Thyroid gland (tissue), 4 donors: ENCODE measurements at regions not wholly inside any gene's neighbourhood (a gene's known extent, or its start where the extent isn't known, plus 50 kb on each side); places are given as distances from the start of the nearest gene placed in this dataset.

Experiments used
- DNase-seq, 2 donors: peaks; one replicate each; pipeline ENCODE4 v3.0.0-alpha.2; 2019
- H3K27ac ChIP-seq, 3 donors: fragments of 200-600 bp; sonication (generic); 1 replicate in 2 of 3; 2 replicates in 1 of 3; pipeline ENCODE4 v1.5.1; 2016 to 2019; ENCODE audit warnings: mild to moderate bottlenecking in 1 of 3, moderate library complexity in 1 of 3
- H3K27me3 ChIP-seq: fragments of 200-600 bp; sonication (generic); one replicate; pipeline ENCODE4 v1.5.1; 2019
- H3K36me3 ChIP-seq, 2 donors: fragments of 200-600 bp; sonication (generic); one replicate each; pipeline ENCODE4 v1.5.1; 2016 to 2019
- H3K4me1 ChIP-seq, 2 donors: fragments of 200-600 bp; sonication (generic); one replicate each; pipeline ENCODE4 v1.5.1; 2017 to 2019
- H3K4me3 ChIP-seq, 3 donors: fragments of 200-600 bp; sonication (generic); replicated peaks in 1 of 3; 1 replicate in 2 of 3; 2 replicates in 1 of 3; pipeline ENCODE4 v1.5.1; 2016; ENCODE audit warnings: mild to moderate bottlenecking in 1 of 3
- H3K9me3 ChIP-seq: fragments of 200-600 bp; sonication (generic); one replicate; pipeline ENCODE4 v1.5.1; 2017
- CTCF ChIP-seq, 6 experiments: fragments of 200-600 bp in 3 of 6; fragments of 450-650 bp in 3 of 6; sonication (generic) in 3 of 6; IDR thresholded peaks; one replicate each; pipeline ENCODE4 v1.5.1; 2016 to 2019; ENCODE audit warnings: antibody characterized with exemption in 6 of 6, mild to moderate bottlenecking in 2 of 6, inconsistent platforms in 1 of 6, moderate library complexity in 1 of 6
- POLR2A ChIP-seq, 2 donors: fragments of 450-650 bp; IDR thresholded peaks; one replicate each; pipeline ENCODE4 v1.6.1; 2017; ENCODE audit warnings: antibody characterized with exemption in 2 of 2, mild to moderate bottlenecking in 2 of 2, moderate library complexity in 1 of 2
- WGBS, 2 donors: methylation state at CpG; one replicate each; pipeline ENCODE4 v1.1.5; 2017; 5-methylcytosine and 5-hydroxymethylcytosine counted together
- intact Hi-C: fragments of 100-400 bp; cut with DNase I; formaldehyde crosslinking; loops from one replicate; pipeline ENCODE4 v1.15.1; 2023

GRCh38 chr2:57434972-57435371, 611.6 kb upstream of the VRK2 start:
- intact Hi-C loops, result no loop called here
- 93 to 97% methylated on average over 1 of the region's 1 CpG for WGBS, 2 donors
- TF ChIP-seq POLR2A (IDR thresholded peaks at IDR 0.05), result no peak
- TF ChIP-seq CTCF (IDR thresholded peaks at IDR 0.05), result no peak
- Histone ChIP-seq H3K27me3 (no peaks in the 10 kb centered on the region), H3K4me3 (no peak overlapping the region), H3K4me1 (no peaks in the 10 kb centered on the region), H3K9me3 (no peaks in the 10 kb centered on the region), H3K36me3 (no peaks in the 10 kb centered on the region), H3K27ac (no peak overlapping the region)
- no peak for DNase-seq

GRCh38 chr2:57437077-57437476, 609.5 kb upstream of the VRK2 start:
- Histone ChIP-seq H3K9me3 (no peaks in the 10 kb centered on the region), H3K27me3 (no peaks in the 10 kb centered on the region), H3K4me1 (no peaks in the 10 kb centered on the region), H3K4me3 (no peak overlapping the region), H3K27ac (no peak overlapping the region), H3K36me3 (no peaks in the 10 kb centered on the region)
- DNase-seq, result no peak
- intact Hi-C loops, result no loop called here
- TF ChIP-seq POLR2A (IDR thresholded peaks at IDR 0.05), result no peak
- 85 to 86% methylated on average over 1 of the region's 1 CpG for WGBS, 2 donors

- Histone ChIP-seq H3K27ac (no peak overlapping the region), H3K27me3 (no peaks in the 10 kb centered on the region), H3K4me1 (no peaks in the 10 kb centered on the region), H3K4me3 (no peak overlapping the region), H3K9me3 (no peaks in the 10 kb centered on the region), H3K36me3 (no peaks in the 10 kb centered on the region)
- 91 to 93% methylated on average over 1 of the region's 1 CpG for WGBS, 2 donors
- TF ChIP-seq CTCF (IDR thresholded peaks at IDR 0.05) (no peak), POLR2A (IDR thresholded peaks at IDR 0.05) (no peak)
- no peak for DNase-seq
- intact Hi-C loops, result no loop called here
These were observed 606.2 kb upstream of the VRK2 start for GRCh38 chr2:57440437-57440836.

- Histone ChIP-seq H3K27me3 (no peaks in the 10 kb centered on the region), H3K9me3 (no peaks in the 10 kb centered on the region), H3K36me3 (no peaks in the 10 kb centered on the region), H3K4me1 (no peaks in the 10 kb centered on the region), H3K27ac (no peak overlapping the region), H3K4me3 (no peak overlapping the region)
- peak in 1 of 2 donors; percentile 21 for DNase-seq
- TF ChIP-seq POLR2A (IDR thresholded peaks at IDR 0.05) (no peak), CTCF (IDR thresholded peaks at IDR 0.05) (no peak)
- WGBS, 2 donors, result 38 to 52% methylated on average over 2 of the region's 2 CpGs
- intact Hi-C loops, result no loop called here
These were observed 603.5 kb upstream of the VRK2 start for GRCh38 chr2:57443086-57443485.

GRCh38 chr2:57443973-57444521, 602.6 kb upstream of the VRK2 start:
- Histone ChIP-seq H3K4me1 (no peaks in the 10 kb centered on the region), H3K27me3 (no peaks in the 10 kb centered on the region), H3K9me3 (no peaks in the 10 kb centered on the region), H3K4me3 (no peak overlapping the region), H3K36me3 (no peaks in the 10 kb centered on the region), H3K27ac (no peak overlapping the region)
- TF ChIP-seq POLR2A (IDR thresholded peaks at IDR 0.05) (no peak), CTCF (IDR thresholded peaks at IDR 0.05) (no peak)
- intact Hi-C loops, result no loop called here
- no peak for DNase-seq
- WGBS, 2 donors, result 72 to 88% methylated on average over 5 of the region's 5 CpGs
